ENCODE measurements at regions not wholly inside any gene's neighbourhood (a gene's known extent, or its start where the extent isn't known, plus 50 kb on each side); places are given as distances from the start of the nearest gene placed in this dataset.

- TF ChIP-seq POLR2A (IDR thresholded peaks at IDR 0.05): no peak
- no peak for TF ChIP-seq POLR2AphosphoS5 (IDR thresholded peaks at IDR 0.05)
- TF ChIP-seq CTCF (IDR thresholded peaks at IDR 0.05 in 8 of 11, conservative IDR thresholded peaks at IDR 0.05 in 3 of 11): no peak
- no peak for DNase-seq
- Histone ChIP-seq H3K27ac (no peak overlapping the region), H3K36me3 (no peaks in the 10 kb centered on the region), H3K27me3 (replicated peaks in 1 of 7) (no peaks in the 10 kb centered on the region), H3K4me3 (no peak overlapping the region), H3K9me3 (peaks cover 0 to 5% (median 0%) of the 10 kb centered on the region in 8 donors), H3K4me1 (no peaks in the 10 kb centered on the region)
- intact Hi-C loops (cut with DNase I; ENCODE audit: low total_unique reads): no loop called here
- 81 to 96% (median 86%) methylated on average over 2 of the region's 2 CpGs for WGBS, 5 donors
Observed at GRCh38 chr12:41784957-41785356, 359.7 kb downstream of the GXYLT1 start.

DNA sequence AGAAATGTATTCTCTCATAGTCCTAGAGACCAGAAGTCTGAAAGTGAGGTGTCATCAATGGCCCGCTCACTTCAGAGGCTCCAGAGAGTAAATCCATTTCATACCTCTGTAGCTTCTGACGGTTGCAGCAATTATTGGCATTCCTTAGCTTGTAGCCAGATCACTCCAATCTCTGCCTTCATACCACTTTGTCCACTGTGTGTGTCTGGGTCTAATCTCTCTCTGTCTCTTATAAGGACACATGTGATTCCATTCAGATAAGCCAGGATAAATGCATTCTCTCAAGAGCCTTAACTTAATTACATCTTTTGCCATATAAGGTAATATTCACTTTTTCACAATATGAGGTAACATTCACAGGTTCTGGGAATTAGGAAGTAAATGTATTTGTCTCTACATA is 365.7 kb downstream of the GXYLT1 start:
- 48 to 95% (median 66%) methylated on average over 2 of the region's 2 CpGs for WGBS, 5 donors
- Histone ChIP-seq H3K4me1 (no peaks in the 10 kb centered on the region), H3K4me3 (no peak overlapping the region), H3K27ac (no peak overlapping the region), H3K9me3 (no peaks in the 10 kb centered on the region), H3K27me3 (replicated peaks in 1 of 7) (no peaks in the 10 kb centered on the region), H3K36me3 (no peaks in the 10 kb centered on the region)
- intact Hi-C loops (cut with DNase I; ENCODE audit: low total_unique reads): no loop called here
- no peak for DNase-seq
- TF ChIP-seq CTCF (IDR thresholded peaks at IDR 0.05 in 8 of 11, conservative IDR thresholded peaks at IDR 0.05 in 3 of 11): no peak
- no peak for TF ChIP-seq POLR2A (IDR thresholded peaks at IDR 0.05)
- TF ChIP-seq POLR2AphosphoS5 (IDR thresholded peaks at IDR 0.05): no peak

DNA sequence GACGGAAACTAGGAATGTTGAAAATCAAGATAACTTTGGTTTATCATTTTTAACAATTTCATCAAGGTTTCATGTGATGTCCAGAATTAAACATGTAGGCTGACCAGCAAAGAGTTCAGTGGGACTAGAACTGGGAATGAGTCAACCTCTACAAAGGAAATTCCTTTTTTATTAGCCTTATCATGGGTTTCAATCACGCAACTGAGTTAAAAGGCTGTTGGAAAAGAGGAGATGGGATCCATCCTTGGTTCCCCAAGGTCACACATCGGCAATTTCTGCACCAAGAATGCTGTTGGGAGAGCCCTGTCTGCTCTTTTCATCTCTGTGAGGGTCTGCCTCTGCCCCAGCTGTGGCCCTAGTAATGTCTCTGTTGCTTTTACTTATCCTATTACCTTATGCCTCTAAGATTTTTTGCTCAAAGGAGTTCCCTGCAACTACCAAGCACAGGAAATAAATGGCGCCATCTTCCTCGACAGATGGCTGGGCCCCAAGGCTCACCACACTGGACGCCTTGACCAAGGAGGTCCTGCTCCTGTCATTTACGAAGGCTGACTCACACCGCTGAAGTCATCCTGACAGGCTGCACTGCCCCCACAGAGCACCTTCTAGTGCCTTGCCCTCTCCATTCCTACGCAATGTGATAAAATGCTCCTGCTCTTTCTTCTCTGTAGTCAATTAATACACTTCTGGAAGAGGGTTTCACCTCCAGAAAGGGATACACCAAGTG is 367.4 kb downstream of the GXYLT1 start:
- Histone ChIP-seq H3K36me3 (no peaks in the 10 kb centered on the region), H3K27ac (no peak overlapping the region), H3K27me3 (replicated peaks in 1 of 7) (no peaks in the 10 kb centered on the region), H3K4me1 (no peaks in the 10 kb centered on the region), H3K9me3 (no peaks in the 10 kb centered on the region), H3K4me3 (no peak overlapping the region)
- TF ChIP-seq CTCF (IDR thresholded peaks at IDR 0.05 in 8 of 11, conservative IDR thresholded peaks at IDR 0.05 in 3 of 11) (no peak), POLR2AphosphoS5 (IDR thresholded peaks at IDR 0.05) (no peak), POLR2A (IDR thresholded peaks at IDR 0.05) (no peak)
- DNase-seq: no peak
- 68 to 89% (median 80%) methylated on average over 9 of the region's 9 CpGs for WGBS, 5 donors
- intact Hi-C loops (cut with DNase I; ENCODE audit: low total_unique reads): no loop called here

DNA sequence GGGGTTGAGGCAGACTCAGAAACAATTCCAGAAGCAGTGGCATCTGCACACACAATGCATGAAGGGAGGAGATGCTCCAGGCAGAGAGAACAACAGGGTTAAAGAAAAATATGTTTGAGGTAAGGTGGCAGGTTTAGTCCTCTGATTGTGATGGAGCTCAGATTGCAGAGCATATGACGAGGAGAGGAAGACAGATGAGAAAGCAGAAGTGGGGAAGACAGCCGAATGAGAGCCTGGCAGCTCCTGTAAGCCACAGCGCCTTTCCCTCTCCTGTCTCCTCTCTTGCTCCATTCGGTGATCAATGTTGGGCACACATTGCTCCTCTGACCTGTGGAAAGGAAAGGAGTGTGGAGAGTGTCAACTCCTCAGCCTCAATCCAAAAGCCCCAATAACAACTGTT is 372.2 kb downstream of the GXYLT1 start:
- DNase-seq: no peak
- no peaks in the 10 kb centered on the region for H3K27me3 ChIP-seq (replicated peaks in 1 of 7)
- no peak overlapping the region for H3K4me3 ChIP-seq
- no peak overlapping the region for H3K27ac ChIP-seq
- TF ChIP-seq POLR2A (IDR thresholded peaks at IDR 0.05) (no peak), POLR2AphosphoS5 (IDR thresholded peaks at IDR 0.05) (no peak), CTCF (IDR thresholded peaks at IDR 0.05 in 8 of 11, conservative IDR thresholded peaks at IDR 0.05 in 3 of 11) (no peak)
- no peaks in the 10 kb centered on the region for H3K36me3 ChIP-seq
- WGBS, 5 donors: 62 to 83% (median 67%) methylated on average over 4 of the region's 4 CpGs
- no peaks in the 10 kb centered on the region for H3K9me3 ChIP-seq
- intact Hi-C loops (cut with DNase I; ENCODE audit: low total_unique reads): no loop called here
- H3K4me1 ChIP-seq: no peaks in the 10 kb centered on the region
